ENCODE measurements at regions not wholly inside any gene's neighbourhood (a gene's known extent, or its start where the extent isn't known, plus 50 kb on each side); places are given as distances from the start of the nearest gene placed in this dataset.
"Not testable (repeated sequence)": the region's sequence is repeated elsewhere in the genome, so short reads cannot be mapped to it uniquely, and the experiment has no call there.

GRCh38 chr17:6923385-6923784, 72.5 kb upstream of the ALOX12 start:
- no peak overlapping the region for H3K9ac ChIP-seq (ENCODE audit: low read length)
- H3K9me3 ChIP-seq (ENCODE audit: control insufficient read depth, low read length), result no peaks in the 10 kb centered on the region
- H3K27me3 ChIP-seq (ENCODE audit: control insufficient read depth, insufficient read depth, low read length), result no peaks in the 10 kb centered on the region
- no peak overlapping the region for H3K4me3 ChIP-seq (ENCODE audit: low read length)
- no peaks in the 10 kb centered on the region for H3K36me3 ChIP-seq (ENCODE audit: control insufficient read depth, insufficient read depth, low read length)
- H3K4me1 ChIP-seq (ENCODE audit: control insufficient read depth, insufficient read depth, low read length), result no peaks in the 10 kb centered on the region

GRCh38 chr17:6924208-6924607, 71.6 kb upstream of the ALOX12 start:
- Histone ChIP-seq H3K9me3 (ENCODE audit: control insufficient read depth, low read length) (no peaks in the 10 kb centered on the region), H3K9ac (ENCODE audit: low read length) (no peak overlapping the region), H3K27me3 (ENCODE audit: control insufficient read depth, insufficient read depth, low read length) (no peaks in the 10 kb centered on the region), H3K36me3 (ENCODE audit: control insufficient read depth, insufficient read depth, low read length) (no peaks in the 10 kb centered on the region), H3K4me1 (ENCODE audit: control insufficient read depth, insufficient read depth, low read length) (no peaks in the 10 kb centered on the region), H3K4me3 (ENCODE audit: low read length) (no peak overlapping the region)

- no peaks in the 10 kb centered on the region for H3K4me1 ChIP-seq (ENCODE audit: control insufficient read depth, insufficient read depth, low read length)
- no peaks in the 10 kb centered on the region for H3K36me3 ChIP-seq (ENCODE audit: control insufficient read depth, insufficient read depth, low read length)
- H3K27me3 ChIP-seq (ENCODE audit: control insufficient read depth, insufficient read depth, low read length), result no peaks in the 10 kb centered on the region
- H3K4me3 ChIP-seq (ENCODE audit: low read length), result no peak overlapping the region
- no peak overlapping the region for H3K9ac ChIP-seq (ENCODE audit: low read length)
- no peaks in the 10 kb centered on the region for H3K9me3 ChIP-seq (ENCODE audit: control insufficient read depth, low read length)
Measured at GRCh38 chr17:6926667-6927066, 69.2 kb upstream of the ALOX12 start.

GRCh38 chr17:6927290-6928126, 68.3 kb upstream of the ALOX12 start:
- H3K36me3 ChIP-seq (ENCODE audit: control insufficient read depth, insufficient read depth, low read length), result no peaks in the 10 kb centered on the region
- H3K4me3 ChIP-seq (ENCODE audit: low read length), result no peak overlapping the region
- no peak overlapping the region for H3K9ac ChIP-seq (ENCODE audit: low read length)
- H3K27me3 ChIP-seq (ENCODE audit: control insufficient read depth, insufficient read depth, low read length), result no peaks in the 10 kb centered on the region
- H3K9me3 ChIP-seq (ENCODE audit: control insufficient read depth, low read length), result no peaks in the 10 kb centered on the region
- H3K4me1 ChIP-seq (ENCODE audit: control insufficient read depth, insufficient read depth, low read length), result no peaks in the 10 kb centered on the region

- no peaks in the 10 kb centered on the region for H3K27me3 ChIP-seq (ENCODE audit: control insufficient read depth, insufficient read depth, low read length)
- H3K4me3 ChIP-seq (ENCODE audit: low read length), result no peak overlapping the region
- H3K9me3 ChIP-seq (ENCODE audit: control insufficient read depth, low read length), result no peaks in the 10 kb centered on the region
- H3K4me1 ChIP-seq (ENCODE audit: control insufficient read depth, insufficient read depth, low read length), result no peaks in the 10 kb centered on the region
- H3K9ac ChIP-seq (ENCODE audit: low read length), result no peak overlapping the region
- no peaks in the 10 kb centered on the region for H3K36me3 ChIP-seq (ENCODE audit: control insufficient read depth, insufficient read depth, low read length)
Measured at GRCh38 chr17:6928193-6928592, 67.7 kb upstream of the ALOX12 start.

GRCh38 chr17:6930749-6931148, 65.1 kb upstream of the ALOX12 start:
- Histone ChIP-seq H3K9ac (ENCODE audit: low read length) (no peak overlapping the region), H3K27me3 (ENCODE audit: control insufficient read depth, insufficient read depth, low read length) (no peaks in the 10 kb centered on the region), H3K4me3 (ENCODE audit: low read length) (no peak overlapping the region), H3K36me3 (ENCODE audit: control insufficient read depth, insufficient read depth, low read length) (no peaks in the 10 kb centered on the region), H3K4me1 (ENCODE audit: control insufficient read depth, insufficient read depth, low read length) (no peaks in the 10 kb centered on the region), H3K9me3 (ENCODE audit: control insufficient read depth, low read length) (no peaks in the 10 kb centered on the region)

- not testable (repeated sequence) for H3K9me3 ChIP-seq (ENCODE audit: control insufficient read depth, low read length); H3K9ac ChIP-seq (ENCODE audit: low read length); H3K4me1 ChIP-seq (ENCODE audit: control insufficient read depth, insufficient read depth, low read length); H3K36me3 ChIP-seq (ENCODE audit: control insufficient read depth, insufficient read depth, low read length); H3K27me3 ChIP-seq (ENCODE audit: control insufficient read depth, insufficient read depth, low read length); H3K4me3 ChIP-seq (ENCODE audit: low read length)
Measured at GRCh38 chr17:6934544-6934943, 61.3 kb upstream of the ALOX12 start.

GRCh38 chr17:6936370-6937028, 59.4 kb upstream of the ALOX12 start:
- Histone ChIP-seq H3K36me3 (ENCODE audit: control insufficient read depth, insufficient read depth, low read length) (no peaks in the 10 kb centered on the region), H3K4me3 (ENCODE audit: low read length) (peak overlapping the region; percentile 33), H3K9ac (ENCODE audit: low read length) (peak overlapping the region; percentile 50), H3K4me1 (ENCODE audit: control insufficient read depth, insufficient read depth, low read length) (no peaks in the 10 kb centered on the region), H3K27me3 (ENCODE audit: control insufficient read depth, insufficient read depth, low read length) (no peaks in the 10 kb centered on the region), H3K9me3 (ENCODE audit: control insufficient read depth, low read length) (no peaks in the 10 kb centered on the region)

- H3K27me3 ChIP-seq (ENCODE audit: control insufficient read depth, insufficient read depth, low read length), result no peaks in the 10 kb centered on the region
- H3K4me1 ChIP-seq (ENCODE audit: control insufficient read depth, insufficient read depth, low read length), result no peaks in the 10 kb centered on the region
- no peaks in the 10 kb centered on the region for H3K36me3 ChIP-seq (ENCODE audit: control insufficient read depth, insufficient read depth, low read length)
- H3K4me3 ChIP-seq (ENCODE audit: low read length), result no peak overlapping the region
- no peak overlapping the region for H3K9ac ChIP-seq (ENCODE audit: low read length)
- H3K9me3 ChIP-seq (ENCODE audit: control insufficient read depth, low read length), result no peaks in the 10 kb centered on the region
Measured at GRCh38 chr17:6938637-6939036, 57.2 kb upstream of the ALOX12 start.

GRCh38 chr17:6940186-6940649, 55.6 kb upstream of the ALOX12 start:
- Histone ChIP-seq H3K4me3 (ENCODE audit: low read length) (no peak overlapping the region), H3K9me3 (ENCODE audit: control insufficient read depth, low read length) (no peaks in the 10 kb centered on the region), H3K36me3 (ENCODE audit: control insufficient read depth, insufficient read depth, low read length) (no peaks in the 10 kb centered on the region), H3K4me1 (ENCODE audit: control insufficient read depth, insufficient read depth, low read length) (no peaks in the 10 kb centered on the region), H3K9ac (ENCODE audit: low read length) (no peak overlapping the region), H3K27me3 (ENCODE audit: control insufficient read depth, insufficient read depth, low read length) (no peaks in the 10 kb centered on the region)

- Histone ChIP-seq H3K9me3 (ENCODE audit: control insufficient read depth, low read length) (no peaks in the 10 kb centered on the region), H3K4me1 (ENCODE audit: control insufficient read depth, insufficient read depth, low read length) (no peaks in the 10 kb centered on the region), H3K36me3 (ENCODE audit: control insufficient read depth, insufficient read depth, low read length) (no peaks in the 10 kb centered on the region), H3K27me3 (ENCODE audit: control insufficient read depth, insufficient read depth, low read length) (no peaks in the 10 kb centered on the region), H3K4me3 (ENCODE audit: low read length) (no peak overlapping the region), H3K9ac (ENCODE audit: low read length) (no peak overlapping the region)
Measured at GRCh38 chr17:6941989-6942388, 53.9 kb upstream of the ALOX12 start.

GRCh38 chr17:6943406-6943805, 52.4 kb upstream of the ALOX12 start:
- H3K9ac ChIP-seq (ENCODE audit: low read length), result no peak overlapping the region
- no peak overlapping the region for H3K4me3 ChIP-seq (ENCODE audit: low read length)
- no peaks in the 10 kb centered on the region for H3K9me3 ChIP-seq (ENCODE audit: control insufficient read depth, low read length)
- no peaks in the 10 kb centered on the region for H3K36me3 ChIP-seq (ENCODE audit: control insufficient read depth, insufficient read depth, low read length)
- no peaks in the 10 kb centered on the region for H3K27me3 ChIP-seq (ENCODE audit: control insufficient read depth, insufficient read depth, low read length)
- H3K4me1 ChIP-seq (ENCODE audit: control insufficient read depth, insufficient read depth, low read length), result no peaks in the 10 kb centered on the region

Measured in mucosa of stomach (tissue), 1 donor.